ENCODE measurements at regions not wholly inside any gene's neighbourhood (a gene's known extent, or its start where the extent isn't known, plus 50 kb on each side); places are given as distances from the start of the nearest gene placed in this dataset.

GRCh38 chr15:37165395-37165794, 65.0 kb upstream of the MEIS2 start:
- no peak for DNase-seq (ENCODE audit: low read depth in 4 of 4, low spot score in 3 of 4)

- DNase-seq (ENCODE audit: low read depth in 4 of 4, low spot score in 3 of 4) = no peak
These were observed 66.1 kb upstream of the MEIS2 start for GRCh38 chr15:37166402-37166801.

- no peak for DNase-seq (ENCODE audit: low read depth in 4 of 4, low spot score in 3 of 4)
These were observed 81.0 kb upstream of the MEIS2 start for GRCh38 chr15:37181339-37181738.

- no peak for DNase-seq (ENCODE audit: low read depth in 4 of 4, low spot score in 3 of 4)
These were observed 99.2 kb upstream of the MEIS2 start for GRCh38 chr15:37199545-37199944.

GRCh38 chr15:37203050-37203449, 102.7 kb upstream of the MEIS2 start:
- DNase-seq (ENCODE audit: low read depth in 4 of 4, low spot score in 3 of 4) = no peak

- no peak for DNase-seq (ENCODE audit: low read depth in 4 of 4, low spot score in 3 of 4)
These were observed 104.3 kb upstream of the MEIS2 start for GRCh38 chr15:37204692-37205091.

GRCh38 chr15:37206690-37207089, 106.3 kb upstream of the MEIS2 start:
- DNase-seq (ENCODE audit: low read depth in 4 of 4, low spot score in 3 of 4) = no peak

GRCh38 chr15:37208146-37209040, 108.0 kb upstream of the MEIS2 start:
- DNase-seq (ENCODE audit: low read depth in 4 of 4, low spot score in 3 of 4) = no peak

- no peak for DNase-seq (ENCODE audit: low read depth in 4 of 4, low spot score in 3 of 4)
These were observed 108.7 kb upstream of the MEIS2 start for GRCh38 chr15:37209041-37209363.

GRCh38 chr15:37217567-37217966, 117.2 kb upstream of the MEIS2 start:
- DNase-seq (ENCODE audit: low read depth in 4 of 4, low spot score in 3 of 4) = no peak

- no peak for DNase-seq (ENCODE audit: low read depth in 4 of 4, low spot score in 3 of 4)
These were observed 118.1 kb upstream of the MEIS2 start for GRCh38 chr15:37218351-37218916.

GRCh38 chr15:37219211-37219701, 118.9 kb upstream of the MEIS2 start:
- no peak for DNase-seq (ENCODE audit: low read depth in 4 of 4, low spot score in 3 of 4)

GRCh38 chr15:37220949-37221670, 120.8 kb upstream of the MEIS2 start:
- no peak for DNase-seq (ENCODE audit: low read depth in 4 of 4, low spot score in 3 of 4)

GRCh38 chr15:37221671-37222145, 121.4 kb upstream of the MEIS2 start:
- DNase-seq (ENCODE audit: low read depth in 4 of 4, low spot score in 3 of 4) = no peak

- DNase-seq (ENCODE audit: low read depth in 4 of 4, low spot score in 3 of 4) = no peak
These were observed 122.7 kb upstream of the MEIS2 start for GRCh38 chr15:37223089-37223488.

GRCh38 chr15:37229855-37230619, 129.7 kb upstream of the MEIS2 start:
- no peak for DNase-seq (ENCODE audit: low read depth in 4 of 4, low spot score in 3 of 4)

- DNase-seq (ENCODE audit: low read depth in 4 of 4, low spot score in 3 of 4) = no peak
These were observed 145.0 kb upstream of the MEIS2 start for GRCh38 chr15:37245358-37245757.

- DNase-seq (ENCODE audit: low read depth in 4 of 4, low spot score in 3 of 4) = no peak
These were observed 145.7 kb upstream of the MEIS2 start for GRCh38 chr15:37246065-37246464.

GRCh38 chr15:37246856-37247255, 146.5 kb upstream of the MEIS2 start:
- DNase-seq (ENCODE audit: low read depth in 4 of 4, low spot score in 3 of 4) = no peak

GRCh38 chr15:37249249-37249648, 148.9 kb upstream of the MEIS2 start:
- no peak for DNase-seq (ENCODE audit: low read depth in 4 of 4, low spot score in 3 of 4)

GRCh38 chr15:37252530-37252929, 152.2 kb upstream of the MEIS2 start:
- no peak for DNase-seq (ENCODE audit: low read depth in 4 of 4, low spot score in 3 of 4)

Data from left renal pelvis (tissue), 4 donors.